BLaER1 treated with 17β-estradiol and CSF1 and Interleukin-3, amounts not matched to agents 10 nM and 100 nM (cell line): ENCODE measurements at regions not wholly inside any gene's neighbourhood (a gene's known extent, or its start where the extent isn't known, plus 50 kb on each side); places are given as distances from the start of the nearest gene placed in this dataset.
"Not testable (repeated sequence)": the region's sequence is repeated elsewhere in the genome, so short reads cannot be mapped to it uniquely, and the experiment has no call there.

ENCODE experiments used
- H3K27ac ChIP-seq, 11 experiments: shearing (Covaris generic); formaldehyde crosslinking; 2 replicates each; pipeline ENCODE4 v1.8.1; 2022
- H3K27me3 ChIP-seq, 11 experiments: shearing (Covaris generic); formaldehyde crosslinking; 2 replicates each; pipeline ENCODE4 v1.8.1; 2022
- H3K36me3 ChIP-seq, 11 experiments: shearing (Covaris generic); formaldehyde crosslinking; 2 replicates each; pipeline ENCODE4 v1.8.1; 2022
- H3K4me1 ChIP-seq, 10 experiments: shearing (Covaris generic); formaldehyde crosslinking; 2 replicates each; pipeline ENCODE4 v1.8.1; 2022
- H3K4me2 ChIP-seq, 11 experiments: shearing (Covaris generic); formaldehyde crosslinking; 2 replicates each; pipeline ENCODE4 v1.8.1; 2022
- H3K4me3 ChIP-seq, 10 experiments: shearing (Covaris generic); formaldehyde crosslinking; 2 replicates each; pipeline ENCODE4 v1.8.1; 2022
- H3K9ac ChIP-seq, 11 experiments: shearing (Covaris generic); formaldehyde crosslinking; 2 replicates each; pipeline ENCODE4 v1.8.1; 2022
- H3K9me3 ChIP-seq, 11 experiments: shearing (Covaris generic); formaldehyde crosslinking; replicated peaks in 1 of 11; 2 replicates each; pipeline ENCODE4 v1.8.1; 2022
- H4K20me1 ChIP-seq, 11 experiments: shearing (Covaris generic); formaldehyde crosslinking; 2 replicates each; pipeline ENCODE4 v1.8.1; 2022
- Cebpa-rat ChIP-seq, 11 experiments: shearing (Covaris generic); IDR thresholded peaks; 2 replicates each; pipeline ENCODE4 v1.8.1; 2022

GRCh38 chr6:47180633-47181032, 129.1 kb downstream of the TNFRSF21 start:
- Histone ChIP-seq H3K4me3 (no peak overlapping the region), H4K20me1 (no peaks in the 10 kb centered on the region), H3K9ac (no peak overlapping the region), H3K4me1 (no peaks in the 10 kb centered on the region), H3K9me3 (peaks cover 0 to 8% (median 0%) of the 10 kb centered on the region in 11 experiments; a peak in 3 of 22 replicates), H3K27ac (no peak overlapping the region), H3K27me3 (no peaks in the 10 kb centered on the region), H3K4me2 (no peak overlapping the region), H3K36me3 (no peaks in the 10 kb centered on the region)
- no peak for TF ChIP-seq Cebpa-rat (IDR thresholded peaks at IDR 0.05)

DNA sequence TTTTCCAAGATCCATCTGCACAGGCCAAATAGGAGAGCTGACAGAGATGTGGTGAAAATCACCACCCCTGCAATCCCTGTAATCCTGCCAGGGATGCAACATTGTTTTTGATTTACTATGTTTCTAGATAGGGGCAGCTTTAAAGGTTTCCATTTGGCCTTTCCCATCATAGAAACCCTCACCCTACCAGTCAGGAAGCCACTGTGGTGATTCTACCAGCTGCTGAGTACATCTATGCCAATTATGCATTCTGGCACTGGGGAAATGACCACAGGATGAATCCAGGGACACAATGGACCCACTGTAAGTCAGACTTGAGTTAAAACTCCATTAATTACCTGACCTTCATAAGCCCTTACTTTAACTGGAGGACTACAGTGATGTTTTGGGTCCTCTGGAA, 130.4 kb downstream of the TNFRSF21 start:
- H3K4me1 ChIP-seq, result no peaks in the 10 kb centered on the region
- no peaks in the 10 kb centered on the region for H3K36me3 ChIP-seq
- H4K20me1 ChIP-seq, result no peaks in the 10 kb centered on the region
- H3K4me2 ChIP-seq, result no peak overlapping the region
- no peak overlapping the region for H3K27ac ChIP-seq
- peaks cover 0 to 8% (median 0%) of the 10 kb centered on the region in 11 experiments; a peak in 3 of 22 replicates for H3K9me3 ChIP-seq
- TF ChIP-seq Cebpa-rat (IDR thresholded peaks at IDR 0.05), result no peak
- no peak overlapping the region for H3K9ac ChIP-seq
- H3K4me3 ChIP-seq, result no peak overlapping the region
- H3K27me3 ChIP-seq, result no peaks in the 10 kb centered on the region

- Histone ChIP-seq H3K9ac (no peak overlapping the region), H3K4me2 (no peak overlapping the region), H3K27me3 (no peaks in the 10 kb centered on the region), H3K27ac (no peak overlapping the region), H3K9me3 (peaks cover 0 to 2% (median 0%) of the 10 kb centered on the region in 11 experiments; a peak in 2 of 22 replicates), H4K20me1 (no peaks in the 10 kb centered on the region), H3K36me3 (no peaks in the 10 kb centered on the region), H3K4me3 (no peak overlapping the region), H3K4me1 (peaks cover under 1 to 4% (median 2%) of the 10 kb centered on the region in 10 experiments; a peak in 12 of 20 replicates)
- no peak for TF ChIP-seq Cebpa-rat (IDR thresholded peaks at IDR 0.05)
These were observed 133.5 kb upstream of the ADGRF1 start for GRCh38 chr6:47175656-47176055.

- Histone ChIP-seq H3K27me3 (no peaks in the 10 kb centered on the region), H3K4me1 (peaks cover 9 to 15% (median 13%) of the 10 kb centered on the region in 10 experiments; a peak in 18 of 20 replicates), H3K27ac (no peak overlapping the region), H3K4me2 (no peak overlapping the region), H3K36me3 (no peaks in the 10 kb centered on the region), H3K9ac (no peak overlapping the region), H3K9me3 (no peaks in the 10 kb centered on the region), H3K4me3 (no peak overlapping the region), H4K20me1 (no peaks in the 10 kb centered on the region)
- no peak for TF ChIP-seq Cebpa-rat (IDR thresholded peaks at IDR 0.05)
These were observed 132.4 kb upstream of the ADGRF1 start for GRCh38 chr6:47174502-47175023.

- not testable (repeated sequence) for H3K36me3 ChIP-seq, H4K20me1 ChIP-seq, H3K4me2 ChIP-seq, H3K4me3 ChIP-seq, H3K27ac ChIP-seq, H3K9ac ChIP-seq, H3K27me3 ChIP-seq, H3K9me3 ChIP-seq
- H3K4me1 ChIP-seq, result peaks cover 9 to 20% (median 14%) of the 10 kb centered on the region in 10 experiments; a peak in 18 of 20 replicates
These were observed 131.9 kb upstream of the ADGRF1 start for GRCh38 chr6:47174063-47174462.

DNA sequence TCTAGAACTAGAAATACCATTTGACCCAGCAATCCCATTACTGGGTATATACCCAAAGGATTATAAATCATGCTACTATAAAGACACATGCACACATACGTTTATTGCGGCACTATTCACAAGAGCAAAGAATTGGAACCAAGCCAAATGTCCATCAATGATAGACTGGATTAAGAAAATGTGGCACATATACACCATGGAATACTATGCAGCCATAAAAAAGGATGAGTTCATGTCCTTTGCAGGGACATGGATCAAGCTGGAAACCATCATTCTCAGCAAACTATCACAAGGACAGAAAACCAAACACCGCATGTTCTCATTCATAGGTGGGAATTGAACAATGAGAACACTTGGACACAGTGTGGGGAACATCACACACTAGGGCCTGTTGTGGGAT, 131.0 kb upstream of the ADGRF1 start:
- H3K27me3 ChIP-seq, H3K9ac ChIP-seq, H3K36me3 ChIP-seq, H3K27ac ChIP-seq, H3K4me2 ChIP-seq, H3K9me3 ChIP-seq, H4K20me1 ChIP-seq, H3K4me3 ChIP-seq: not testable (repeated sequence)
- peaks cover 9 to 29% (median 14%) of the 10 kb centered on the region in 10 experiments; a peak in 18 of 20 replicates for H3K4me1 ChIP-seq

DNA sequence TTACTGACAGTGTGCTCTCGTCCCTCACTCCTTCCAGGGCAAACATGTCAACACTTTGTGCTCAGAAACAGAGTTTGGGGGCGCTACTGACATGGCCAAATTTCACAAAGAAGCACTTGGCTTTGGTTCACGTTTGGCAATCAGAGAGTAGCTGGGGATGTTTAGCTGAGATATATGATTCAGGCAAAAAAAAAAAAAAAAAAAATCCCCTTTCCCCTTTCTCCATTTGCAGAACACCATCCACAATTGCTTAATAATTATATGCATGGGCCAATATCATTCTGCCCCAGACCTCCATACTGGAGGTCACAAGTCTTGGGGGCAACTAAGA, 128.4 kb upstream of the ADGRF1 start:
- H3K27ac ChIP-seq, result peak overlapping the region in 1 of 11 experiments; percentile 3; a peak in 1 of 22 replicates
- H3K4me2 ChIP-seq, result peak overlapping the region; percentile 0 to 63 (median 30); a peak in 15 of 22 replicates
- H3K4me3 ChIP-seq, result no peak overlapping the region
- H3K27me3 ChIP-seq, result no peaks in the 10 kb centered on the region
- no peaks in the 10 kb centered on the region for H3K9me3 ChIP-seq
- TF ChIP-seq Cebpa-rat (IDR thresholded peaks at IDR 0.05), result no peak
- H4K20me1 ChIP-seq, result no peaks in the 10 kb centered on the region
- H3K36me3 ChIP-seq, result no peaks in the 10 kb centered on the region
- peaks cover 20 to 53% (median 27%) of the 10 kb centered on the region in 10 experiments for H3K4me1 ChIP-seq
- H3K9ac ChIP-seq, result no peak overlapping the region

- H3K9ac ChIP-seq, result no peak overlapping the region
- H3K27me3 ChIP-seq, result no peaks in the 10 kb centered on the region
- H3K4me3 ChIP-seq, result no peak overlapping the region
- no peaks in the 10 kb centered on the region for H3K36me3 ChIP-seq
- peak overlapping the region; percentile 0 to 63 (median 30); a peak in 18 of 22 replicates for H3K4me2 ChIP-seq
- peak overlapping the region in 4 of 11 experiments; percentile 3 to 46 (median 14); a peak in 6 of 22 replicates for H3K27ac ChIP-seq
- H4K20me1 ChIP-seq, result no peaks in the 10 kb centered on the region
- H3K4me1 ChIP-seq, result peaks cover 23 to 59% (median 31%) of the 10 kb centered on the region in 10 experiments
- peak in 9 of 11 experiments; percentile 10 to 70 (median 51); a peak in 10 of 22 replicates for TF ChIP-seq Cebpa-rat (IDR thresholded peaks at IDR 0.05)
- H3K9me3 ChIP-seq, result 0 out of 22 replicates have a peak, but pooled peaks cover 0 to under 1% (median 0%) of the 10 kb centered on the region in 11 experiments
These were observed 127.9 kb upstream of the ADGRF1 start for GRCh38 chr6:47169785-47170616.

DNA sequence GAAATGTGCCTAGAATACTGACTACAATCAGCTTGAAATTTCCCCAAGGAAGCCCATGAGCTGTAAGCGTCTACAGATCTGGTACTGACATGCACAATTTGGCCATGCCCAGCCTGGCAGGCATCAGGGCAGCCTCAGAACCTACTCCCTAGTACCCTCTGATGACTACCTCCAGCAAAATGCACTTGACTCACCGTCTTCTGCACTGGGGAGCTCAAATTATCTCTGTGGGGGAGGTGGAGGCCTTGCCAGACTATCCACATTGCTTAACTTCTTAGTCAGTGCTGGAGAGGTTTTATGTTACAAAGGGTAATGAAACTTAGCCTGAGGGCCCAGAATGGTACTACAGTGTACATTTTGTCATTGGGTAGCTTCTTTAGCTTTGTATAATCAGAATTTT, 126.0 kb upstream of the ADGRF1 start:
- no peaks in the 10 kb centered on the region for H3K27me3 ChIP-seq
- peak overlapping the region in 2 of 11 experiments; percentile 52 to 63; a peak in 3 of 22 replicates for H3K4me2 ChIP-seq
- H3K4me1 ChIP-seq, result peaks cover 29 to 77% (median 37%) of the 10 kb centered on the region in 10 experiments
- no peak overlapping the region for H3K4me3 ChIP-seq
- H4K20me1 ChIP-seq, result no peaks in the 10 kb centered on the region
- no peaks in the 10 kb centered on the region for H3K36me3 ChIP-seq
- H3K9me3 ChIP-seq, result peaks cover 0 to 9% (median 0%) of the 10 kb centered on the region in 11 experiments; a peak in 1 of 22 replicates
- H3K9ac ChIP-seq, result no peak overlapping the region
- TF ChIP-seq Cebpa-rat (IDR thresholded peaks at IDR 0.05), result no peak
- no peak overlapping the region for H3K27ac ChIP-seq
